WTC11 (cell line): ENCODE measurements at regions not wholly inside any gene's neighbourhood (a gene's known extent, or its start where the extent isn't known, plus 50 kb on each side); places are given as distances from the start of the nearest gene placed in this dataset.

Experiments
- ATAC-seq: fragments of 200-7000 bp; cut with Tn5 transposase; 2 replicates; pipeline ENCODE4 v1.10.0; 2021; ENCODE audit warnings: mild to moderate bottlenecking, moderate library complexity
- CTCF ChIA-PET: fragments of 300-600 bp; sonication (Branson Sonifier 250); formaldehyde crosslinking; loops from one replicate; lab custom pipeline; 2021; ENCODE audit warnings: antibody characterized with exemption; lab: Charles Lee
- POLR2A ChIA-PET: fragments of 350-600 bp; sonication (Branson Sonifier 250); formaldehyde crosslinking; loops from one replicate; lab custom pipeline; 2021; ENCODE audit warnings: antibody characterized with exemption; lab: Charles Lee
- DNase-seq: peaks from one replicate; pipeline ENCODE4 v3.0.0; 2021; ENCODE audit warnings: low spot score
- H3K27ac Mint-ChIP-seq: 2 replicates; pipeline ENCODE4 v1.8.0; 2021; ENCODE audit warnings: mixed read lengths
- H3K27me3 Mint-ChIP-seq: 2 replicates; pipeline ENCODE4 v1.8.0; 2021; ENCODE audit warnings: low read depth, mild to moderate bottlenecking, moderate library complexity, mixed read lengths
- H3K36me3 Mint-ChIP-seq: 2 replicates; pipeline ENCODE4 v1.8.0; 2021; ENCODE audit warnings: mixed read lengths
- H3K4me1 Mint-ChIP-seq: 2 replicates; pipeline ENCODE4 v1.8.0; 2022; ENCODE audit warnings: mixed read lengths
- H3K4me3 Mint-ChIP-seq: 2 replicates; pipeline ENCODE4 v1.8.0; 2021; ENCODE audit warnings: mild to moderate bottlenecking, moderate library complexity, mixed read lengths
- H3K9me3 Mint-ChIP-seq: 2 replicates; pipeline ENCODE4 v1.8.0; 2021; ENCODE audit warnings: mixed read lengths
- ATF1 ChIP-seq: sonication (generic); formaldehyde crosslinking; IDR thresholded peaks from 2 replicates; pipeline ENCODE4 v1.8.1; 2023; ENCODE audit warnings: mild to moderate bottlenecking, moderate library complexity, missing genetic modification reagents
- ATF2 ChIP-seq: sonication (generic); formaldehyde crosslinking; IDR thresholded peaks from 2 replicates; pipeline ENCODE4 v1.8.1; 2022; ENCODE audit warnings: low read depth, missing genetic modification reagents, borderline replicate concordance
- ATF6 ChIP-seq: sonication (generic); formaldehyde crosslinking; IDR thresholded peaks from 2 replicates; pipeline ENCODE4 v1.8.1; 2023; ENCODE audit warnings: mild to moderate bottlenecking, missing genetic modification reagents
- E2F1 ChIP-seq: sonication (generic); formaldehyde crosslinking; IDR thresholded peaks from 2 replicates; pipeline ENCODE4 v1.8.0; 2022; ENCODE audit warnings: mild to moderate bottlenecking, missing genetic modification reagents
- ERG ChIP-seq: fragments of 250-450 bp; sonication (Bioruptor Pico); IDR thresholded peaks from 2 replicates; pipeline ENCODE4 v1.8.0; 2021; ENCODE audit warnings: mild to moderate bottlenecking
- FOXK1 ChIP-seq: sonication (generic); formaldehyde crosslinking; IDR thresholded peaks from 2 replicates; pipeline ENCODE4 v1.8.0; 2022; ENCODE audit warnings: mild to moderate bottlenecking, moderate library complexity, missing genetic modification reagents
- FOXP1 ChIP-seq: sonication (generic); formaldehyde crosslinking; IDR thresholded peaks from 2 replicates; pipeline ENCODE4 v1.8.0; 2022; ENCODE audit warnings: missing genetic modification reagents, mild to moderate bottlenecking, moderate library complexity, borderline replicate concordance
- GRHL2 ChIP-seq: fragments of 250-450 bp; sonication (Bioruptor Pico); IDR thresholded peaks from 2 replicates; pipeline ENCODE4 v1.8.0; 2022; ENCODE audit warnings: mild to moderate bottlenecking, moderate library complexity; ENCODE audit not compliant: insufficient replicate concordance, severe bottlenecking
- NFE2L1 ChIP-seq: sonication (generic); formaldehyde crosslinking; IDR thresholded peaks from 2 replicates; pipeline ENCODE4 v1.8.1; 2023; ENCODE audit warnings: missing genetic modification reagents
- OVOL2 ChIP-seq: fragments of 250-450 bp; sonication (Bioruptor Pico); IDR thresholded peaks from 2 replicates; pipeline ENCODE4 v1.9.0; 2021; ENCODE audit warnings: mild to moderate bottlenecking, borderline replicate concordance
- RELA ChIP-seq: sonication (generic); formaldehyde crosslinking; IDR thresholded peaks from 2 replicates; pipeline ENCODE4 v1.8.1; 2022; ENCODE audit warnings: missing genetic modification reagents, mild to moderate bottlenecking, borderline replicate concordance
- STAT6 ChIP-seq: sonication (generic); formaldehyde crosslinking; conservative IDR thresholded peaks from 2 replicates; pipeline ENCODE4 v1.8.1; 2023; ENCODE audit warnings: mild to moderate bottlenecking, low read depth, missing genetic modification reagents, moderate library complexity
- ZNF232 ChIP-seq: sonication (generic); formaldehyde crosslinking; IDR thresholded peaks from 2 replicates; pipeline ENCODE4 v1.8.0; 2022; ENCODE audit warnings: mild to moderate bottlenecking, missing genetic modification reagents
- ZSCAN18 ChIP-seq: fragments of 250-450 bp; sonication (Bioruptor Pico); IDR thresholded peaks from 2 replicates; pipeline ENCODE4 v2.1.2; 2022; ENCODE audit warnings: mild to moderate bottlenecking, moderate library complexity
- TF ChIP-seq, protein P1 (sequence below): sonication (generic); formaldehyde crosslinking; conservative IDR thresholded peaks from 2 replicates; pipeline ENCODE4 v1.8.1; 2022; ENCODE audit warnings: mild to moderate bottlenecking, missing genetic modification reagents
- TF ChIP-seq, protein P2 (sequence below): fragments of 250-450 bp; sonication (Bioruptor Pico); IDR thresholded peaks from 2 replicates; pipeline ENCODE4 v1.9.0; 2021; ENCODE audit warnings: mild to moderate bottlenecking, borderline replicate concordance
- TF ChIP-seq, protein P3 (sequence below): fragments of 250-450 bp; sonication (Bioruptor Pico); IDR thresholded peaks from 2 replicates; pipeline ENCODE4 v1.9.0; 2021; ENCODE audit warnings: mild to moderate bottlenecking

- TF ChIP-seq STAT6 (no peak), FOXK1 (no peak), ZSCAN18 (CRISPR knock-in tag) (no peak), RELA (CRISPR knock-in tag) (no peak), NFE2L1 (CRISPR knock-in tag) (no peak), ZNF232 (CRISPR knock-in tag) (no peak)
- TF ChIP-seq, protein P1, sequence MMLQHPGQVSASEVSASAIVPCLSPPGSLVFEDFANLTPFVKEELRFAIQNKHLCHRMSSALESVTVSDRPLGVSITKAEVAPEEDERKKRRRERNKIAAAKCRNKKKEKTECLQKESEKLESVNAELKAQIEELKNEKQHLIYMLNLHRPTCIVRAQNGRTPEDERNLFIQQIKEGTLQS: no peak
- TF ChIP-seq, all 79 proteins: peak for 0
Measured at GRCh38 chr7:42763137-42763551, 148.7 kb downstream of the C7orf25 start (continued).

DNA sequence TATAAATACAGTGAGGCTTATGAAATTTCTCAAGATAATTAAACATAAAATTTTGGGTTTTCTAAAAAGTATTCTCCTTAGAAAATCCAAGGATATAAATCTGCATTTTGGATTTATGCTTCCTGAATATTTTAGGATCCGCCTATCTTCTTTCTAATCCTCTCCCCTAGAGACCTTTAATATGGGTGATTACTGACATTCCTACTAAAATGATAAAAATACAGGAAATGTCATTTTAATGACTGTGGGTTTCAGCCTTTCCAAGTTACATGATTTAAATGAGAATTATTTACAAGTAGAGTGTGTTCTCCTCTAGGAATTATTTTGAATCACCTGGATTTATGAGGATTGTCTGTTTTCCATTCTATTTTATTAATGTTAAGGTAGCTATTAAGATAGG lies 150.4 kb downstream of the C7orf25 start:
- no peak overlapping the region for H3K4me3 Mint-ChIP-seq
- H3K9me3 Mint-ChIP-seq: peaks cover 13% of the 10 kb centered on the region
- ATAC-seq (no peak), DNase-seq (no peak)
- H3K4me1 Mint-ChIP-seq: no peaks in the 10 kb centered on the region
- ChIA-PET CTCF (interaction anchor here (2.3 kb wide), 1 partner anchor 16 kb away, joined by 8 read pairs; no protein-coding TSS in a partner anchor), POLR2A (no interaction called here)
- H3K36me3 Mint-ChIP-seq: peaks cover 4% of the 10 kb centered on the region
- no peak overlapping the region for H3K27ac Mint-ChIP-seq
- no peaks in the 10 kb centered on the region; the same call in 1 of the 2 replicates for H3K27me3 Mint-ChIP-seq
- TF ChIP-seq, protein P2, sequence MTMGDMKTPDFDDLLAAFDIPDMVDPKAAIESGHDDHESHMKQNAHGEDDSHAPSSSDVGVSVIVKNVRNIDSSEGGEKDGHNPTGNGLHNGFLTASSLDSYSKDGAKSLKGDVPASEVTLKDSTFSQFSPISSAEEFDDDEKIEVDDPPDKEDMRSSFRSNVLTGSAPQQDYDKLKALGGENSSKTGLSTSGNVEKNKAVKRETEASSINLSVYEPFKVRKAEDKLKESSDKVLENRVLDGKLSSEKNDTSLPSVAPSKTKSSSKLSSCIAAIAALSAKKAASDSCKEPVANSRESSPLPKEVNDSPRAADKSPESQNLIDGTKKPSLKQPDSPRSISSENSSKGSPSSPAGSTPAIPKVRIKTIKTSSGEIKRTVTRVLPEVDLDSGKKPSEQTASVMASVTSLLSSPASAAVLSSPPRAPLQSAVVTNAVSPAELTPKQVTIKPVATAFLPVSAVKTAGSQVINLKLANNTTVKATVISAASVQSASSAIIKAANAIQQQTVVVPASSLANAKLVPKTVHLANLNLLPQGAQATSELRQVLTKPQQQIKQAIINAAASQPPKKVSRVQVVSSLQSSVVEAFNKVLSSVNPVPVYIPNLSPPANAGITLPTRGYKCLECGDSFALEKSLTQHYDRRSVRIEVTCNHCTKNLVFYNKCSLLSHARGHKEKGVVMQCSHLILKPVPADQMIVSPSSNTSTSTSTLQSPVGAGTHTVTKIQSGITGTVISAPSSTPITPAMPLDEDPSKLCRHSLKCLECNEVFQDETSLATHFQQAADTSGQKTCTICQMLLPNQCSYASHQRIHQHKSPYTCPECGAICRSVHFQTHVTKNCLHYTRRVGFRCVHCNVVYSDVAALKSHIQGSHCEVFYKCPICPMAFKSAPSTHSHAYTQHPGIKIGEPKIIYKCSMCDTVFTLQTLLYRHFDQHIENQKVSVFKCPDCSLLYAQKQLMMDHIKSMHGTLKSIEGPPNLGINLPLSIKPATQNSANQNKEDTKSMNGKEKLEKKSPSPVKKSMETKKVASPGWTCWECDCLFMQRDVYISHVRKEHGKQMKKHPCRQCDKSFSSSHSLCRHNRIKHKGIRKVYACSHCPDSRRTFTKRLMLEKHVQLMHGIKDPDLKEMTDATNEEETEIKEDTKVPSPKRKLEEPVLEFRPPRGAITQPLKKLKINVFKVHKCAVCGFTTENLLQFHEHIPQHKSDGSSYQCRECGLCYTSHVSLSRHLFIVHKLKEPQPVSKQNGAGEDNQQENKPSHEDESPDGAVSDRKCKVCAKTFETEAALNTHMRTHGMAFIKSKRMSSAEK (CRISPR knock-in tag): no peak
- TF ChIP-seq E2F1 (no peak), ERG (CRISPR knock-in tag) (no peak), OVOL2 (CRISPR knock-in tag) (no peak), ATF6 (no peak), ATF1 (no peak), FOXP1 (CRISPR knock-in tag) (no peak), ZNF232 (CRISPR knock-in tag) (no peak), GRHL2 (CRISPR knock-in tag) (no peak), ATF2 (CRISPR knock-in tag) (no peak), FOXK1 (no peak)
- TF ChIP-seq, protein P3, sequence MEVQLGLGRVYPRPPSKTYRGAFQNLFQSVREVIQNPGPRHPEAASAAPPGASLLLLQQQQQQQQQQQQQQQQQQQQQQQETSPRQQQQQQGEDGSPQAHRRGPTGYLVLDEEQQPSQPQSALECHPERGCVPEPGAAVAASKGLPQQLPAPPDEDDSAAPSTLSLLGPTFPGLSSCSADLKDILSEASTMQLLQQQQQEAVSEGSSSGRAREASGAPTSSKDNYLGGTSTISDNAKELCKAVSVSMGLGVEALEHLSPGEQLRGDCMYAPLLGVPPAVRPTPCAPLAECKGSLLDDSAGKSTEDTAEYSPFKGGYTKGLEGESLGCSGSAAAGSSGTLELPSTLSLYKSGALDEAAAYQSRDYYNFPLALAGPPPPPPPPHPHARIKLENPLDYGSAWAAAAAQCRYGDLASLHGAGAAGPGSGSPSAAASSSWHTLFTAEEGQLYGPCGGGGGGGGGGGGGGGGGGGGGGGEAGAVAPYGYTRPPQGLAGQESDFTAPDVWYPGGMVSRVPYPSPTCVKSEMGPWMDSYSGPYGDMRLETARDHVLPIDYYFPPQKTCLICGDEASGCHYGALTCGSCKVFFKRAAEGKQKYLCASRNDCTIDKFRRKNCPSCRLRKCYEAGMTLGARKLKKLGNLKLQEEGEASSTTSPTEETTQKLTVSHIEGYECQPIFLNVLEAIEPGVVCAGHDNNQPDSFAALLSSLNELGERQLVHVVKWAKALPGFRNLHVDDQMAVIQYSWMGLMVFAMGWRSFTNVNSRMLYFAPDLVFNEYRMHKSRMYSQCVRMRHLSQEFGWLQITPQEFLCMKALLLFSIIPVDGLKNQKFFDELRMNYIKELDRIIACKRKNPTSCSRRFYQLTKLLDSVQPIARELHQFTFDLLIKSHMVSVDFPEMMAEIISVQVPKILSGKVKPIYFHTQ (CRISPR knock-in tag): no peak
- TF ChIP-seq, protein P1: no peak
